EH (cell line): ENCODE measurements at regions not wholly inside any gene's neighbourhood (a gene's known extent, or its start where the extent isn't known, plus 50 kb on each side); places are given as distances from the start of the nearest gene placed in this dataset.

Experiments
- DNase-seq: peaks from one replicate; pipeline ENCODE4 v3.0.0-alpha.2; 2015; ENCODE audit warnings: low read depth

DNA sequence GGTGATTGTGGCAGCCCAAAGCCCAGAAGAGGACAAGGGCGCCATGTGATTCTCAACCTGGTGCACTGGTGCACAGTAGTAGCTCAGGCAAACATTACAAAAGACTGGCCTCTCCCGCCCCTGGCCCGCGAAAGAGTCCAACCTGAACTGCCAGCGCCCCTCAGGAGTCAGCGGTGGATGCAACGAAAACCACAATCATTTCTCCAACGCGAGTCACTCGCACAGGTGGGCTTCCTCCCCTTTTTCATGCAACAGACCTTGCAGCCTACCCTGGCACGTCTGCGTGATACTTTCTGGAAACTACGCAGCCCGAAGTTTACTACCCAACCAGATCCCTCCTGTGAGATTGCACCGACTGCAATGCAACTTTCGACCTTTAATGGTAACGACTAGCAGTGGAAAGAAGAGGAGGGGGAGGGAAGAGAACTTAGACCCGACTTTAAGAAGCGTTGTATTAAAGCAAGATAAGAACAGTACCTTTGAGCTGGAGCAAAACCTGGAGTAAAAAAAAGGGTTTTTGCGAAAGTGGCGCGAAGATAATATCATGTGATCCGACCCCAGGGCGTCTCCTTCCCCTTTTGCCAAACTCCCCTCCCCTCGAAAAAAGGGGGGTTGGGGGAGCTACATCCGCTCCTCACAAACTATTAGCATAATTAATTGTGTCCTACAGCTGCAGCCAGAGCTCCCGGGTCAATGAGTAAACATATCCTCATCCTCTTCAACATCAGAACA is 63.3 kb upstream of the CCDC160 start:
- no peak for DNase-seq

DNA sequence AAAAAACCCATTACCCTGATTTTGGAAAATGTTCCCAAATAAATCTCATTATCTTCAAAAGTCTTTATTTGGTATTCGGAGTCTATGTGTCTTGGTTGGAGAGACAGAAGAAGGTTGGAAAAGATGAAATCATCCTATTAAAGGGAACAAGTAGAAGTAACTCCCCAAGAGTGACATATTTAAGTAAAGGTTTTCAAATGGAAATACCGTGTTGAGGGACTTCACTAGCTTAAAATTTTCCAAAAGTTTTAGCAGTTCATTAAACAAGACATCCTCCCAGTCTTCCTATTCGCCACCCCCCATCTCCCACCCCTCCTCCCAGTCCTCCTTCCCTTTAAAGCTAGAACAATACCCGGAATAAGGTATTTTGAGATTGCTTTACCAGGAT is 62.7 kb upstream of the CCDC160 start:
- no peak for DNase-seq

DNA sequence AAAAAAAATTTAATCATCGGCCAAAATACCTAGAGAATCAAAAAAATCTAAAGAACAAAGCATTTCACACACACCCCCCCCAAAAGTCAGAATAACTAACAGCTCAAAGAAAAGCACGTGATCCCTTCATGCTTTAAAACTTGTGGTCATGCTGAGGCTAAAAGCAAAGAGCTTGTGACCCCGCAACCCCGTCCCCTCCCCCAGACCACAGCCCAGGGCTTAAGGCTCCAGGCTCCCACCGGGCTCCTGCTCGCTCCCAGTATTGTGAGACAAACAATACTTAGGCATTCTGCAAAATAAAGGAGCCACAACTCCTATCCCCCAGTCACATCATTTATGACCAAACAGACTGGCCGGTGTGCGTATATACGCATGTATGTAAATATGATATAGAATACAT is 62.1 kb upstream of the CCDC160 start:
- no peak for DNase-seq

DNA sequence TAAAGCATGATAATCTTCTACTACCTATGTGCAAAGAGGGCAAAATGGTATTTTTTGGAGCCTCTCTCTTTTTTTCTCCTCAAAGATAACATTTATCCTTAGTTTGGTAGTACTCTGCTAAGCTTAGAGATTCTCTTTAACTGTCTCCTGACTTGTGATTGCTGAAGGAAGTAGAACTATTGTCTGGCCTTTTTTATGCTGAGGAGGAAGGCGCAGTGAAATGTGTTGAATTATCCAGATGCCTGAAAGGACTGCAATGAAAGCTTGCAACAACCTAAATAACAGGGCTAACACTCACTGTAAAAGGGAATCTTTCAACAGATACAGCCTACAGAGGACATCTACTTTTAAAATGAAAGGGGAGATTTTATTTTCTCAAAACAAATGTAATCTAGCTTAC is 59.5 kb upstream of the CCDC160 start:
- no peak for DNase-seq

DNA sequence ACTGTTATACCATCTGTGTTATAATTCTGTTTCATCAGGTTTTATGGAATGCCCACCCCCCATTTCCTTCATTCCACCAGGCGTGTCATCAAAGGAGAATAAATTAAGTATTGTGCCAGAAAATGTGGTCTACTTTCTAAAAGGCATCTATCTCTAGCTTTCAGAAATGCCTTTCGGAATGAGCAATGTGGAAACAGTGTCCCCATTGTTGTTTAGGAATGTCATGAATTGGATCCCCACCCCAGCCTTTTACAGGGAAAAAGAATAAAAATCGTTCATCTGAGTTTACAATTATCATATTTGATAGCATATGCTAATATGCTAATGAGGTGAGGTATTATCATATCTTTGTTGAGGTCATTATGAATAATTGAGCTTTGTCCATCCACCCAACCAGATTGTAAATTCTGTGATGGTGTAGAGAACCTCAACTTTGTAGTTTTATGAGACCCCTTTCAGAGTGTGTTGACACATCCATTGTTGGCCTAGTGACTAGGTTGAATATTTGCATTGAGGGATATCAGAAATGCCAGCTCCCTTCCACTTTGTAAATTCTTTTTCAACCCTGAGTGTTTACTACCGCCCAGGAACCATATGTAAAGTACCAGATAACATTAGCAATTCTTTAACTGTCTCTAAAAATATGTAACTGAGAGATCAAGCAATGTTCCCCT is 56.2 kb upstream of the CCDC160 start:
- DNase-seq = no peak

DNA sequence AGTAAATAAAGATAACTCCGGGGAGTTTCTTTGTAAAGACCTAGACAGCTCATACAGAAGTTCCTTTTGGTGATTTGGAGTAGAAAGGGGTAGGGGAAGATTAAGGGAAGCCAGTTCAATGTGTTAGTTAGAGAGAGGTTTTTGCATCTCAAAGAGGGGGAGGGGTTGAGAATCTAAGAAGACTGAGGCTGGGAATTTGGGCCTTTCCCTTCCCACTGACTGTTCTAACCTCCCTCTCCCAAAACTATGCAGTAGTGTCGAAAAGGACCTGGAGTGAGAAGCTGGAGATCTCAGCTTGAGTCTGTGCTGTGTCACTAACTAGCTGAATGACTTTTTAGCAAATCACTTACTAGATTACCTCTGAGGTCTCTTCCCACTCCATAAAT is 55.7 kb upstream of the CCDC160 start:
- no peak for DNase-seq

DNA sequence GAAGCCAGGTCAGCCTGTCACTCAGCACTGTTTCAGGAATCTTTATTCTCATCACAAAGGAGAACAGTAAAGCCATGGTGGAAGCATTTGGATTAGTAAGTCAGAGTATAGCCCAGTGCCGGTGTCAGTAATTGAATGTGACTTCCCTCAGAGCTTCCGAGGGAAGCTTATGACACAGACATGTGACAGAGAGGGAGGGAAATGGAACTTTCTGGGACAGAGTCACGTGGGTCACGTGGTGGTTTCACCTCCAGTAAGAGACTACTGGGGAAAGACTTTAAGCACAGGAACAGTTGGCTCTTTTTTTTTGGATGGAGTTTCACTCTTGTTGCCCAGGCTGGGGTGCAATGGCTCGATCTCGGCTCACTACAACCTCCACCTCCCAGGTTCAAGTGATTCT is 53.3 kb upstream of the CCDC160 start:
- no peak for DNase-seq

DNA sequence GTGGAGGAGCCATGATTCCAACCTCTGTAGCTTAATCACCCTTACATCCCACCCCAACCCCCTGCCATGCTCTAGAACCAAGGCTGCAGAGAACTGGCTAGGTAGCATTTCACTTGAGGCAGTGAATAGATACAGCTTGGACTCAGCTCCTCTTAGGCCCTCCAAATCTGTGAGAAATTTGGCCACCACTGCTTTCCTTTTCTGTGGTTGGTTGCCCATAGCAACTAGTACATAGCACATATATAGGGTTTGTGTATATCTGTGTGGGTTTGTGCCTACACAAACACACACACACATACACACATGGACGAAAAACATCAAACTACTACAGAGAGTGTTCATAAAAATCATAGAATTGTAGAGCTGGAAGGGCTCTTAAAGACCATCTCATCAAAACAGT is 52.0 kb upstream of the CCDC160 start:
- DNase-seq = no peak

DNA sequence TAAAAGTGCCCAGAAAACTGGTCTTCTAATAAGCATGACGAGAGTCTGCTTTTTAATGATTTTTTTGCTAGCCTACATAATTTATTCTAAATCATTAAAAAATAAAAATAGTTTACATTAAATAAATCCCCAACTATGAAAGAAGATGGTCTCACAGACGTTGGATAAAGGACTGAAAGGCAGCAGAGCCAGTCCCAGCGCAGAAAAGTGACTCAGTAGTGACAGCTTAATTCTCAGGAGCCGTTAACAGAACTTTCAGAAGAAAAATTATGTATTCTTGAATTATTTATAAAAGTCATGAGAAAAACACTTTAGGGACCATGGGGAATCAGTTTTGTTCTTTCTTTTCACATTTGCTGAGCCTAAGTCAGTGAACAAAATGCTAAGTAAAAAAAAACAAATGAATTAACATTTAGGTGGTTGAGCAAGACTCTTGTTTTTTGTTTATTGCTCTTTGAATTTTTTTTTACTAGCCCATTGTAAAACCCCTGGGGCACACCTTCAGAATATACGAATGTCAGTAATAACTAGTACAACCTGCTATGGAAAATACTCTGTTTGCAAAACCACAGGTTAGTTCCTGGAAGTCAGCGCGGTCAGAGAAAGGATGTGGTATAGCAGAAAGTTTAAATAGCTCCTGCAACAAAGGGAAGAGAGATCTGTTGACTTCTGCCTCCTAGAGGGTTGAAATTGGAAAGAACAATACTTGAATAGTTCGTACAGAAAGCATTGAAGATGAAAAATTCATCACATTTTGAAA is 50.4 kb upstream of the CCDC160 start:
- no peak for DNase-seq
